Keratinocyte (primary cell): ENCODE measurements at regions not wholly inside any gene's neighbourhood (a gene's known extent, or its start where the extent isn't known, plus 50 kb on each side); places are given as distances from the start of the nearest gene placed in this dataset.

Experiments
- DNase-seq: peaks from one replicate; pipeline ENCODE4 v3.0.0-alpha.2; 2011; ENCODE audit warnings: low read depth, missing footprints, low spot score
- FAIRE-seq: peaks from 2 replicates; lab custom pipeline; 2011; peaks lifted over from hg19 to GRCh38; lab: Jason Lieb, UNC
- H2AFZ ChIP-seq: 2 replicates; pipeline ENCODE4 v1.6.0; 2012; ENCODE audit warnings: low read length, control low read depth, inconsistent platforms; ENCODE audit not compliant: control insufficient read depth
- H3K27ac ChIP-seq: 2 replicates; pipeline ENCODE4 v1.5.1; 2011; ENCODE audit warnings: low read length; ENCODE audit not compliant: control insufficient read depth, insufficient read depth
- H3K27me3 ChIP-seq: 3 replicates; pipeline ENCODE4 v1.6.0; 2011; ENCODE audit warnings: low read length; ENCODE audit not compliant: control insufficient read depth, insufficient read depth; ENCODE audit errors: extremely low read depth
- H3K36me3 ChIP-seq, 2 experiments: 2 replicates in 1 of 2; 3 replicates in 1 of 2; pipeline ENCODE4 v1.5.1; 2011; ENCODE audit warnings: low read length in 2 of 2, mild to moderate bottlenecking in 1 of 2; ENCODE audit not compliant: control insufficient read depth in 2 of 2, insufficient read depth in 2 of 2; ENCODE audit errors: extremely low read depth in 1 of 2
- H3K4me1 ChIP-seq: 3 replicates; pipeline ENCODE4 v1.5.1; 2011; ENCODE audit warnings: low read length; ENCODE audit not compliant: control insufficient read depth, insufficient read depth; ENCODE audit errors: extremely low read depth
- H3K4me2 ChIP-seq: 3 replicates; pipeline ENCODE4 v1.6.0; 2011; ENCODE audit warnings: low read depth, low read length; ENCODE audit not compliant: control insufficient read depth, insufficient read depth; ENCODE audit errors: extremely low read depth
- H3K4me3 ChIP-seq, 3 experiments: fragments of 200-600 bp in 1 of 3; sonication (generic) in 1 of 3; 2 replicates in 2 of 3; 3 replicates in 1 of 3; pipeline ENCODE4 v1.5.1; 2011 to 2016; ENCODE audit warnings: low read length in 3 of 3, mild to moderate bottlenecking in 3 of 3, control low read depth in 2 of 3, inconsistent platforms in 1 of 3, low read depth in 1 of 3, mixed read lengths in 1 of 3, mixed run types in 1 of 3, moderate library complexity in 1 of 3; ENCODE audit not compliant: control insufficient read depth in 2 of 3, insufficient read depth in 2 of 3; ENCODE audit errors: extremely low read depth in 1 of 3
- H3K79me2 ChIP-seq: 2 replicates; pipeline ENCODE4 v1.6.0; 2012; ENCODE audit warnings: low read length; ENCODE audit not compliant: control insufficient read depth, insufficient read depth
- H3K9ac ChIP-seq: 3 replicates; pipeline ENCODE4 v1.6.0; 2011; ENCODE audit warnings: low read length; ENCODE audit not compliant: control insufficient read depth, insufficient read depth; ENCODE audit errors: extremely low read depth
- H3K9me1 ChIP-seq: 3 replicates; pipeline ENCODE4 v1.6.0; 2011; ENCODE audit warnings: low read length; ENCODE audit not compliant: control insufficient read depth, insufficient read depth; ENCODE audit errors: extremely low read depth
- H3K9me3 ChIP-seq: 2 replicates; pipeline ENCODE4 v1.5.1; 2012; ENCODE audit warnings: low read depth, low read length; ENCODE audit not compliant: control insufficient read depth
- H4K20me1 ChIP-seq: 3 replicates; pipeline ENCODE4 v1.6.0; 2011; ENCODE audit warnings: low read length; ENCODE audit not compliant: control insufficient read depth, insufficient read depth; ENCODE audit errors: extremely low read depth
- CTCF ChIP-seq, 3 experiments: IDR thresholded peaks in 1 of 3; conservative IDR thresholded peaks in 1 of 3; optimal IDR thresholded peaks in 1 of 3; 2 replicates in 2 of 3; 3 replicates in 1 of 3; pipeline versions ENCODE3 to v1.5.1; 2011; ENCODE audit warnings: low read length in 3 of 3, mild to moderate bottlenecking in 3 of 3, moderate library complexity in 2 of 3, control low read depth in 1 of 3, inconsistent platforms in 1 of 3; ENCODE audit not compliant: insufficient read depth in 2 of 3; ENCODE audit errors: extremely low read depth in 1 of 3
- EZH2 ChIP-seq: IDR thresholded peaks from one replicate; pipeline ENCODE4 v1.6.1; 2012; ENCODE audit warnings: inconsistent platforms, mild to moderate bottlenecking, low read length, moderate library complexity
- dilution Hi-C: fragments of 300-500 bp; cut with MboI; formaldehyde crosslinking; loops from one replicate; pipeline ENCODE4 v1.7.0; 2020; ENCODE audit warnings: low sequenced_read_pairs; ENCODE audit not compliant: extremely low pct_ligation_motif_present

GRCh38 chr4:11198516-11199305, 230.0 kb downstream of the HS3ST1 start:
- H3K27me3 ChIP-seq, result no peaks in the 10 kb centered on the region
- H3K36me3 ChIP-seq, result no peaks in the 10 kb centered on the region
- H4K20me1 ChIP-seq, result no peaks in the 10 kb centered on the region
- H3K27ac ChIP-seq, result no peak overlapping the region
- H3K9me1 ChIP-seq, result no peaks in the 10 kb centered on the region
- DNase-seq, result no peak
- H3K4me1 ChIP-seq, result no peaks in the 10 kb centered on the region
- H2AFZ ChIP-seq, result no peak overlapping the region
- TF ChIP-seq CTCF (optimal IDR thresholded peaks at IDR 0.05 in 1 of 3, IDR thresholded peaks at IDR 0.05 in 1 of 3, conservative IDR thresholded peaks at IDR 0.05 in 1 of 3; ENCODE audit: extremely low read depth in 1 of 3, insufficient read depth in 2 of 3, low read length in 3 of 3), result no peak
- no peak for TF ChIP-seq EZH2
- no peak for FAIRE-seq
- no peaks in the 10 kb centered on the region for H3K79me2 ChIP-seq
- no peak overlapping the region for H3K9ac ChIP-seq
- no peak overlapping the region for H3K4me3 ChIP-seq
- no peak overlapping the region for H3K4me2 ChIP-seq
- dilution Hi-C loops, result no loop called here
- no peaks in the 10 kb centered on the region for H3K9me3 ChIP-seq

GRCh38 chr4:11197631-11198341, 230.9 kb downstream of the HS3ST1 start:
- no peak for FAIRE-seq
- TF ChIP-seq CTCF (optimal IDR thresholded peaks at IDR 0.05 in 1 of 3, IDR thresholded peaks at IDR 0.05 in 1 of 3, conservative IDR thresholded peaks at IDR 0.05 in 1 of 3; ENCODE audit: extremely low read depth in 1 of 3, insufficient read depth in 2 of 3, low read length in 3 of 3), result no peak
- TF ChIP-seq EZH2, result no peak
- no peaks in the 10 kb centered on the region for H3K9me3 ChIP-seq
- dilution Hi-C loops, result no loop called here
- no peak overlapping the region for H3K4me2 ChIP-seq
- no peak overlapping the region for H3K9ac ChIP-seq
- no peak overlapping the region for H3K4me3 ChIP-seq
- no peaks in the 10 kb centered on the region for H3K36me3 ChIP-seq
- no peak overlapping the region for H2AFZ ChIP-seq
- H4K20me1 ChIP-seq, result no peaks in the 10 kb centered on the region
- no peak for DNase-seq
- no peaks in the 10 kb centered on the region for H3K79me2 ChIP-seq
- H3K27ac ChIP-seq, result no peak overlapping the region
- H3K4me1 ChIP-seq, result no peaks in the 10 kb centered on the region
- no peaks in the 10 kb centered on the region for H3K27me3 ChIP-seq
- H3K9me1 ChIP-seq, result no peaks in the 10 kb centered on the region
